Panc1 (cell line): ENCODE measurements at regions not wholly inside any gene's neighbourhood (a gene's known extent, or its start where the extent isn't known, plus 50 kb on each side); places are given as distances from the start of the nearest gene placed in this dataset.

Experiments
- ATAC-seq: fragments of 200-7000 bp; cut with Tn5 transposase; 2 replicates; pipeline ENCODE4 v1.9.1; 2020; ENCODE audit warnings: mild to moderate bottlenecking, moderate library complexity
- BruUV-seq: library from RNA; stranded (reverse); fragments of 400-500 nt; replicated peaks from 2 replicates; lab custom pipeline; 2021; lab: Mats Ljungman, UMichigan
- CTCF ChIA-PET: fragments of 300-600 bp; sonication (Branson Sonifier 250); formaldehyde crosslinking; loops from one replicate; lab custom pipeline; 2022; ENCODE audit warnings: antibody characterized with exemption; lab: Charles Lee
- POLR2A ChIA-PET: fragments of 300-600 bp; sonication (Branson Sonifier 250); formaldehyde crosslinking; loops from one replicate; lab custom pipeline; 2022; ENCODE audit warnings: antibody characterized with exemption; lab: Charles Lee
- DNase-seq: peaks from one replicate; pipeline ENCODE4 v3.0.0-alpha.2; 2010; ENCODE audit warnings: low read depth, low spot score
- H3K27ac ChIP-seq: 2 replicates; pipeline ENCODE4 v1.5.1; 2011; ENCODE audit warnings: mild to moderate bottlenecking, low read length, inconsistent platforms
- H3K27me3 ChIP-seq: fragments of 200-500 bp; sonication (Bioruptor generic); 2 replicates; pipeline ENCODE4 v1.6.0; 2014; ENCODE audit warnings: low read length, inconsistent platforms; ENCODE audit not compliant: control insufficient read depth, insufficient read depth
- H3K36me3 ChIP-seq: fragments of 200-500 bp; sonication (Bioruptor generic); 2 replicates; pipeline ENCODE4 v1.5.1; 2014; ENCODE audit warnings: inconsistent platforms, mild to moderate bottlenecking, low read length, moderate library complexity; ENCODE audit not compliant: control insufficient read depth, insufficient read depth
- H3K4me1 ChIP-seq: 2 replicates; pipeline ENCODE4 v1.5.1; 2011; ENCODE audit warnings: inconsistent platforms, mild to moderate bottlenecking, low read length, moderate library complexity; ENCODE audit not compliant: control insufficient read depth, insufficient read depth
- H3K4me3 ChIP-seq, 2 experiments: 2 replicates each; pipeline ENCODE4 v1.5.1; 2011 to 2012; ENCODE audit warnings: low read depth in 2 of 2, low read length in 2 of 2, mild to moderate bottlenecking in 2 of 2, inconsistent platforms in 1 of 2, moderate library complexity in 1 of 2
- H3K9me3 ChIP-seq: fragments of 200-500 bp; sonication (Bioruptor generic); 2 replicates; pipeline ENCODE4 v1.5.1; 2014; ENCODE audit warnings: low read depth, mild to moderate bottlenecking, inconsistent platforms, low read length, moderate library complexity; ENCODE audit not compliant: control insufficient read depth, insufficient read depth
- POLR2AphosphoS5 ChIP-seq: IDR thresholded peaks from 2 replicates; pipeline ENCODE4 v1.6.1; 2012; ENCODE audit warnings: mild to moderate bottlenecking, low read depth, low read length, moderate library complexity
- SIN3A ChIP-seq: IDR thresholded peaks from 2 replicates; pipeline ENCODE4 v1.6.1; 2012; ENCODE audit warnings: low read depth, mild to moderate bottlenecking, low read length, moderate library complexity, borderline replicate concordance; ENCODE audit not compliant: insufficient read depth
- TCF7L2 ChIP-seq: IDR thresholded peaks from 2 replicates; pipeline ENCODE4 v1.6.1; 2011; ENCODE audit warnings: mild to moderate bottlenecking, low read depth, low read length, inconsistent platforms
- in situ Hi-C: cut with HindIII; loops from 2 replicates; pipeline ENCODE4 v1.10.0; 2016; ENCODE audit warnings: low sequenced_read_pairs, low pct_unique_long_range_greater_than_20kb
- intact Hi-C: fragments of 100-400 bp; cut with micrococcal nuclease; formaldehyde crosslinking; loops from one replicate; pipeline ENCODE4 v1.10.0; 2022; ENCODE audit not compliant: unreplicated experiment
- TF ChIP-seq, protein P1 (sequence below): fragments of 450-650 bp; IDR thresholded peaks from 2 replicates; pipeline ENCODE4 v1.5.1; 2017; ENCODE audit warnings: mild to moderate bottlenecking
- TF ChIP-seq, protein P2 (sequence below), 2 experiments: IDR thresholded peaks; 2 replicates each; pipeline ENCODE4 v1.6.1; 2011 to 2012; ENCODE audit warnings: low read depth in 2 of 2, control low read depth in 1 of 2, low read length in 1 of 2, mild to moderate bottlenecking in 1 of 2, moderate library complexity in 1 of 2; ENCODE audit not compliant: insufficient read depth in 1 of 2

DNA sequence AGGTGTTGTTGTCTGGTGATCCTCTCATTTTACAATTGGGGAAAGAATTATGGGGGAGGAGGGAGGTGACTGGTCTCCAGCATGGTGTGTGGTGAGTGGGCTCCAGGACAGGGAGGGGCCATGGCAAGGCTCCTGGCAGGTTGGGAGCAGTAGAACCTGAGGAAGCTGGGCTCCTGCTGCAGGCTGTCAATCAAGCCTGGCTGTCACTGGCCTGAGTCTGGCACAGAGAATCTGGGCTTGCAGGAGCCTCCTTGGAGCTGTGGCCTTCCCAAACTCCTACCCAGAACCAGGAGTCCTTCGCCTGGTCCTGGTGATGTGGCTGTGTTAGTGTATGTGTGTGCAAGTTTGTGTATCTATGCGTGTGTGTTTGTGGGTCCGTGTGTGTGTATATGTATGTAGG lies 131.9 kb upstream of the CSF3R start:
- H3K4me3 ChIP-seq = no peak overlapping the region
- H3K36me3 ChIP-seq = no peaks in the 10 kb centered on the region
- in situ Hi-C loops = no loop called here
- POLR2A ChIA-PET = no interaction called here
- H3K4me1 ChIP-seq = no peaks in the 10 kb centered on the region
- peaks cover 3% of the 10 kb centered on the region for H3K27me3 ChIP-seq
- no peak for ATAC-seq
- DNase-seq = no peak
- no TSS peak for BruUV-seq
- intact Hi-C loops = no loop called here
- no peaks in the 10 kb centered on the region for H3K9me3 ChIP-seq
- TF ChIP-seq, protein P1, sequence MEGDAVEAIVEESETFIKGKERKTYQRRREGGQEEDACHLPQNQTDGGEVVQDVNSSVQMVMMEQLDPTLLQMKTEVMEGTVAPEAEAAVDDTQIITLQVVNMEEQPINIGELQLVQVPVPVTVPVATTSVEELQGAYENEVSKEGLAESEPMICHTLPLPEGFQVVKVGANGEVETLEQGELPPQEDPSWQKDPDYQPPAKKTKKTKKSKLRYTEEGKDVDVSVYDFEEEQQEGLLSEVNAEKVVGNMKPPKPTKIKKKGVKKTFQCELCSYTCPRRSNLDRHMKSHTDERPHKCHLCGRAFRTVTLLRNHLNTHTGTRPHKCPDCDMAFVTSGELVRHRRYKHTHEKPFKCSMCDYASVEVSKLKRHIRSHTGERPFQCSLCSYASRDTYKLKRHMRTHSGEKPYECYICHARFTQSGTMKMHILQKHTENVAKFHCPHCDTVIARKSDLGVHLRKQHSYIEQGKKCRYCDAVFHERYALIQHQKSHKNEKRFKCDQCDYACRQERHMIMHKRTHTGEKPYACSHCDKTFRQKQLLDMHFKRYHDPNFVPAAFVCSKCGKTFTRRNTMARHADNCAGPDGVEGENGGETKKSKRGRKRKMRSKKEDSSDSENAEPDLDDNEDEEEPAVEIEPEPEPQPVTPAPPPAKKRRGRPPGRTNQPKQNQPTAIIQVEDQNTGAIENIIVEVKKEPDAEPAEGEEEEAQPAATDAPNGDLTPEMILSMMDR = no peak
- TF ChIP-seq, protein P2, sequence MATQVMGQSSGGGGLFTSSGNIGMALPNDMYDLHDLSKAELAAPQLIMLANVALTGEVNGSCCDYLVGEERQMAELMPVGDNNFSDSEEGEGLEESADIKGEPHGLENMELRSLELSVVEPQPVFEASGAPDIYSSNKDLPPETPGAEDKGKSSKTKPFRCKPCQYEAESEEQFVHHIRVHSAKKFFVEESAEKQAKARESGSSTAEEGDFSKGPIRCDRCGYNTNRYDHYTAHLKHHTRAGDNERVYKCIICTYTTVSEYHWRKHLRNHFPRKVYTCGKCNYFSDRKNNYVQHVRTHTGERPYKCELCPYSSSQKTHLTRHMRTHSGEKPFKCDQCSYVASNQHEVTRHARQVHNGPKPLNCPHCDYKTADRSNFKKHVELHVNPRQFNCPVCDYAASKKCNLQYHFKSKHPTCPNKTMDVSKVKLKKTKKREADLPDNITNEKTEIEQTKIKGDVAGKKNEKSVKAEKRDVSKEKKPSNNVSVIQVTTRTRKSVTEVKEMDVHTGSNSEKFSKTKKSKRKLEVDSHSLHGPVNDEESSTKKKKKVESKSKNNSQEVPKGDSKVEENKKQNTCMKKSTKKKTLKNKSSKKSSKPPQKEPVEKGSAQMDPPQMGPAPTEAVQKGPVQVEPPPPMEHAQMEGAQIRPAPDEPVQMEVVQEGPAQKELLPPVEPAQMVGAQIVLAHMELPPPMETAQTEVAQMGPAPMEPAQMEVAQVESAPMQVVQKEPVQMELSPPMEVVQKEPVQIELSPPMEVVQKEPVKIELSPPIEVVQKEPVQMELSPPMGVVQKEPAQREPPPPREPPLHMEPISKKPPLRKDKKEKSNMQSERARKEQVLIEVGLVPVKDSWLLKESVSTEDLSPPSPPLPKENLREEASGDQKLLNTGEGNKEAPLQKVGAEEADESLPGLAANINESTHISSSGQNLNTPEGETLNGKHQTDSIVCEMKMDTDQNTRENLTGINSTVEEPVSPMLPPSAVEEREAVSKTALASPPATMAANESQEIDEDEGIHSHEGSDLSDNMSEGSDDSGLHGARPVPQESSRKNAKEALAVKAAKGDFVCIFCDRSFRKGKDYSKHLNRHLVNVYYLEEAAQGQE (IDR thresholded peaks at IDR 0.05; ENCODE audit: insufficient read depth in 1 of 2, low read depth in 2 of 2, low read length in 1 of 2) = no peak
- no peak for TF ChIP-seq POLR2AphosphoS5
- TF ChIP-seq SIN3A = no peak
- no peak for TF ChIP-seq TCF7L2
- no peak overlapping the region for H3K27ac ChIP-seq
- CTCF ChIA-PET = no interaction called here

DNA sequence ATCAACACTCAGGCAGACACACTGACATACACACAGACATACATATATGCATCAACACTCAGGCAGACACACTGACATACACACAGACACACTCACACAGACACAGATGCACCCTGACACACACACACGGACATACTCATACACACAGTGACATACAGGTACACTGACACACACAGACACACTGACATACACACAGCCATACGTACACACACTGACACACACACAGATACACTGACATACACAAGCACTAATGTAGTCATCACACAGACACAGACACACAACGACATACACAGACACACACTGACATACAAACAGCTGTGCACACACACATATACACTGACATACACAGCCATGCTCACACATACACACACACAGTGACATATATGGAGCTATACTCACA lies 131.0 kb upstream of the CSF3R start:
- Histone ChIP-seq H3K9me3 (no peaks in the 10 kb centered on the region), H3K27ac (no peak overlapping the region), H3K4me1 (no peaks in the 10 kb centered on the region), H3K27me3 (peaks cover 5% of the 10 kb centered on the region), H3K4me3 (no peak overlapping the region), H3K36me3 (no peaks in the 10 kb centered on the region)
- ChIA-PET CTCF (no interaction called here), POLR2A (no interaction called here)
- TF ChIP-seq TCF7L2 = no peak
- no peak for TF ChIP-seq SIN3A
- no peak for TF ChIP-seq POLR2AphosphoS5
- TF ChIP-seq, protein P1 = no peak
- TF ChIP-seq, protein P2 (IDR thresholded peaks at IDR 0.05; ENCODE audit: insufficient read depth in 1 of 2, low read depth in 2 of 2, low read length in 1 of 2) = no peak
- in situ Hi-C loops (no loop called here), intact Hi-C loops (no loop called here)
- no TSS peak for BruUV-seq
- DNase-seq (no peak), ATAC-seq (no peak)
